GM19463 (cell line): ENCODE measurements at regions not wholly inside any gene's neighbourhood (a gene's known extent, or its start where the extent isn't known, plus 50 kb on each side); places are given as distances from the start of the nearest gene placed in this dataset.
A peak's percentile ranks its signal among the peaks of the same experiment; 100 is the strongest.
"Not testable (repeated sequence)": the region's sequence is repeated elsewhere in the genome, so short reads cannot be mapped to it uniquely, and the experiment has no call there.

ENCODE experiments used
- ATAC-seq: cut with Tn5 transposase; IDR thresholded peaks from one replicate; pipeline ENCODE4 v1.9.1; 2021; ENCODE audit warnings: mild to moderate bottlenecking, moderate library complexity; ENCODE audit not compliant: unreplicated experiment

- ATAC-seq: no peak
These were observed 357.6 kb upstream of the SOX2 start for GRCh38 chr3:181354140-181354539.

- no peak for ATAC-seq
These were observed 354.8 kb upstream of the DNAJC19 start for GRCh38 chr3:181344331-181344730.

- no peak for ATAC-seq
These were observed 347.1 kb upstream of the DNAJC19 start for GRCh38 chr3:181336597-181336996.

GRCh38 chr3:181333394-181333793 lies 343.9 kb upstream of the DNAJC19 start:
- ATAC-seq: no peak

GRCh38 chr3:181330821-181331563 lies 341.5 kb upstream of the DNAJC19 start:
- ATAC-seq: no peak

GRCh38 chr3:181330257-181330656 lies 340.7 kb upstream of the DNAJC19 start:
- ATAC-seq: no peak

GRCh38 chr3:181329024-181329423 lies 339.5 kb upstream of the DNAJC19 start:
- no peak for ATAC-seq

GRCh38 chr3:181328346-181328745 lies 338.8 kb upstream of the DNAJC19 start:
- ATAC-seq: no peak

- ATAC-seq: no peak
These were observed 337.8 kb upstream of the DNAJC19 start for GRCh38 chr3:181327349-181327748.

- ATAC-seq: no peak
These were observed 337.2 kb upstream of the DNAJC19 start for GRCh38 chr3:181326637-181327223.

GRCh38 chr3:181324516-181324915 lies 335.0 kb upstream of the DNAJC19 start:
- not testable (repeated sequence) for ATAC-seq

GRCh38 chr3:181318321-181318720 lies 328.8 kb upstream of the DNAJC19 start:
- no peak for ATAC-seq

GRCh38 chr3:181317508-181317907 lies 328.0 kb upstream of the DNAJC19 start:
- no peak for ATAC-seq

GRCh38 chr3:181316482-181316881 lies 326.9 kb upstream of the DNAJC19 start:
- ATAC-seq: no peak

- ATAC-seq: no peak
These were observed 323.8 kb upstream of the DNAJC19 start for GRCh38 chr3:181313335-181313734.

- ATAC-seq: no peak
These were observed 321.6 kb upstream of the DNAJC19 start for GRCh38 chr3:181311186-181311585.

GRCh38 chr3:181302960-181303359 lies 313.4 kb upstream of the DNAJC19 start:
- no peak for ATAC-seq

- no peak for ATAC-seq
These were observed 310.5 kb upstream of the DNAJC19 start for GRCh38 chr3:181300033-181300432.

GRCh38 chr3:181298421-181298820 lies 308.9 kb upstream of the DNAJC19 start:
- ATAC-seq: no peak

GRCh38 chr3:181292984-181293383 lies 303.4 kb upstream of the DNAJC19 start:
- peak; percentile 80 for ATAC-seq

GRCh38 chr3:181290941-181291340 lies 301.4 kb upstream of the DNAJC19 start:
- ATAC-seq: no peak

GRCh38 chr3:181289306-181289705 lies 299.8 kb upstream of the DNAJC19 start:
- ATAC-seq: no peak

GRCh38 chr3:181288145-181288544 lies 298.6 kb upstream of the DNAJC19 start:
- peak; percentile 39 for ATAC-seq
